Panc1 (cell line): ENCODE measurements at regions not wholly inside any gene's neighbourhood (a gene's known extent, or its start where the extent isn't known, plus 50 kb on each side); places are given as distances from the start of the nearest gene placed in this dataset.
A peak's percentile ranks its signal among the peaks of the same experiment; 100 is the strongest.

Experiments used
- ATAC-seq: fragments of 200-7000 bp; cut with Tn5 transposase; 2 replicates; pipeline ENCODE4 v1.9.1; 2020; ENCODE audit warnings: mild to moderate bottlenecking, moderate library complexity
- BruUV-seq: library from RNA; stranded (reverse); fragments of 400-500 nt; replicated peaks from 2 replicates; lab custom pipeline; 2021; lab: Mats Ljungman, UMichigan
- CTCF ChIA-PET: fragments of 300-600 bp; sonication (Branson Sonifier 250); formaldehyde crosslinking; loops from one replicate; lab custom pipeline; 2022; ENCODE audit warnings: antibody characterized with exemption; lab: Charles Lee
- POLR2A ChIA-PET: fragments of 300-600 bp; sonication (Branson Sonifier 250); formaldehyde crosslinking; loops from one replicate; lab custom pipeline; 2022; ENCODE audit warnings: antibody characterized with exemption; lab: Charles Lee
- DNase-seq: peaks from one replicate; pipeline ENCODE4 v3.0.0-alpha.2; 2010; ENCODE audit warnings: low read depth, low spot score
- H3K27ac ChIP-seq: 2 replicates; pipeline ENCODE4 v1.5.1; 2011; ENCODE audit warnings: mild to moderate bottlenecking, low read length, inconsistent platforms
- H3K27me3 ChIP-seq: fragments of 200-500 bp; sonication (Bioruptor generic); 2 replicates; pipeline ENCODE4 v1.6.0; 2014; ENCODE audit warnings: low read length, inconsistent platforms; ENCODE audit not compliant: control insufficient read depth, insufficient read depth
- H3K36me3 ChIP-seq: fragments of 200-500 bp; sonication (Bioruptor generic); 2 replicates; pipeline ENCODE4 v1.5.1; 2014; ENCODE audit warnings: inconsistent platforms, mild to moderate bottlenecking, low read length, moderate library complexity; ENCODE audit not compliant: control insufficient read depth, insufficient read depth
- H3K4me1 ChIP-seq: 2 replicates; pipeline ENCODE4 v1.5.1; 2011; ENCODE audit warnings: inconsistent platforms, mild to moderate bottlenecking, low read length, moderate library complexity; ENCODE audit not compliant: control insufficient read depth, insufficient read depth
- H3K4me3 ChIP-seq, 2 experiments: 2 replicates each; pipeline ENCODE4 v1.5.1; 2011 to 2012; ENCODE audit warnings: low read depth in 2 of 2, low read length in 2 of 2, mild to moderate bottlenecking in 2 of 2, inconsistent platforms in 1 of 2, moderate library complexity in 1 of 2
- H3K9me3 ChIP-seq: fragments of 200-500 bp; sonication (Bioruptor generic); 2 replicates; pipeline ENCODE4 v1.5.1; 2014; ENCODE audit warnings: low read depth, mild to moderate bottlenecking, inconsistent platforms, low read length, moderate library complexity; ENCODE audit not compliant: control insufficient read depth, insufficient read depth
- CTCF ChIP-seq: fragments of 450-650 bp; IDR thresholded peaks from 2 replicates; pipeline ENCODE4 v1.5.1; 2017; ENCODE audit warnings: mild to moderate bottlenecking
- POLR2AphosphoS5 ChIP-seq: IDR thresholded peaks from 2 replicates; pipeline ENCODE4 v1.6.1; 2012; ENCODE audit warnings: mild to moderate bottlenecking, low read depth, low read length, moderate library complexity
- REST ChIP-seq, 2 experiments: IDR thresholded peaks; 2 replicates each; pipeline ENCODE4 v1.6.1; 2011 to 2012; ENCODE audit warnings: low read depth in 2 of 2, control low read depth in 1 of 2, low read length in 1 of 2, mild to moderate bottlenecking in 1 of 2, moderate library complexity in 1 of 2; ENCODE audit not compliant: insufficient read depth in 1 of 2
- SIN3A ChIP-seq: IDR thresholded peaks from 2 replicates; pipeline ENCODE4 v1.6.1; 2012; ENCODE audit warnings: low read depth, mild to moderate bottlenecking, low read length, moderate library complexity, borderline replicate concordance; ENCODE audit not compliant: insufficient read depth
- TCF7L2 ChIP-seq: IDR thresholded peaks from 2 replicates; pipeline ENCODE4 v1.6.1; 2011; ENCODE audit warnings: mild to moderate bottlenecking, low read depth, low read length, inconsistent platforms
- in situ Hi-C: cut with HindIII; loops from 2 replicates; pipeline ENCODE4 v1.10.0; 2016; ENCODE audit warnings: low sequenced_read_pairs, low pct_unique_long_range_greater_than_20kb
- intact Hi-C: fragments of 100-400 bp; cut with micrococcal nuclease; formaldehyde crosslinking; loops from one replicate; pipeline ENCODE4 v1.10.0; 2022; ENCODE audit not compliant: unreplicated experiment

GRCh38 chr20:57867807-57868206 lies 158.0 kb upstream of the PMEPA1 start:
- no peaks in the 10 kb centered on the region for H3K9me3 ChIP-seq
- no TSS peak for BruUV-seq
- ChIA-PET POLR2A (no interaction called here), CTCF (no interaction called here)
- no peaks in the 10 kb centered on the region for H3K4me1 ChIP-seq
- no peaks in the 10 kb centered on the region for H3K36me3 ChIP-seq
- H3K27ac ChIP-seq: no peak overlapping the region
- ATAC-seq (no peak), DNase-seq (no peak)
- in situ Hi-C loops: no loop called here
- no peaks in the 10 kb centered on the region for H3K27me3 ChIP-seq
- no peak overlapping the region for H3K4me3 ChIP-seq
- no peak for TF ChIP-seq SIN3A
- no peak for TF ChIP-seq REST (IDR thresholded peaks at IDR 0.05; ENCODE audit: insufficient read depth in 1 of 2, low read depth in 2 of 2, low read length in 1 of 2)
- no peak for TF ChIP-seq TCF7L2
- TF ChIP-seq CTCF: no peak
- TF ChIP-seq POLR2AphosphoS5: no peak
- intact Hi-C loops: no loop called here

GRCh38 chr20:57867181-57867803 lies 157.5 kb upstream of the PMEPA1 start:
- no TSS peak for BruUV-seq
- ATAC-seq (no peak), DNase-seq (no peak)
- no peaks in the 10 kb centered on the region for H3K27me3 ChIP-seq
- no peaks in the 10 kb centered on the region for H3K9me3 ChIP-seq
- no peaks in the 10 kb centered on the region for H3K36me3 ChIP-seq
- H3K4me1 ChIP-seq: no peaks in the 10 kb centered on the region
- TF ChIP-seq POLR2AphosphoS5: no peak
- in situ Hi-C loops (no loop called here), intact Hi-C loops (no loop called here)
- ChIA-PET CTCF (no interaction called here), POLR2A (no interaction called here)
- no peak overlapping the region for H3K27ac ChIP-seq
- H3K4me3 ChIP-seq: no peak overlapping the region

GRCh38 chr20:57866250-57867106 lies 156.7 kb upstream of the PMEPA1 start:
- no peak for DNase-seq
- Histone ChIP-seq H3K9me3 (no peaks in the 10 kb centered on the region), H3K27ac (no peak overlapping the region), H3K4me3 (no peak overlapping the region), H3K36me3 (no peaks in the 10 kb centered on the region), H3K27me3 (no peaks in the 10 kb centered on the region), H3K4me1 (no peaks in the 10 kb centered on the region)
- ChIA-PET POLR2A (no interaction called here), CTCF (no interaction called here)
- intact Hi-C loops: no loop called here
- peak; percentile 69; the same call in 1 of the 2 replicates for ATAC-seq
- no TSS peak for BruUV-seq
- TF ChIP-seq REST (IDR thresholded peaks at IDR 0.05; ENCODE audit: insufficient read depth in 1 of 2, low read depth in 2 of 2, low read length in 1 of 2) (no peak), POLR2AphosphoS5 (no peak), CTCF (no peak), TCF7L2 (no peak), SIN3A (no peak)
- in situ Hi-C loops: no loop called here
